NK-92 (cell line): ENCODE measurements at regions not wholly inside any gene's neighbourhood (a gene's known extent, or its start where the extent isn't known, plus 50 kb on each side); places are given as distances from the start of the nearest gene placed in this dataset.
"Not testable (repeated sequence)": the region's sequence is repeated elsewhere in the genome, so short reads cannot be mapped to it uniquely, and the experiment has no call there.

ENCODE experiments used
- DNase-seq: peaks from one replicate; lab custom pipeline; 2025; ENCODE audit not compliant: unreplicated experiment; lab: John Stamatoyannopoulos, UW

- DNase-seq, result no peak
Measured at GRCh38 chr5:39674209-39675082, 249.7 kb upstream of the DAB2 start.

GRCh38 chr5:39671561-39671961 is 246.8 kb upstream of the DAB2 start:
- no peak for DNase-seq

- no peak for DNase-seq
Measured at GRCh38 chr5:39670955-39671354, 246.2 kb upstream of the DAB2 start.

- DNase-seq, result no peak
Measured at GRCh38 chr5:39670391-39670790, 245.6 kb upstream of the DAB2 start.

GRCh38 chr5:39668980-39669379 is 244.2 kb upstream of the DAB2 start:
- DNase-seq, result no peak

- no peak for DNase-seq
Measured at GRCh38 chr5:39665328-39665727, 240.5 kb upstream of the DAB2 start.

GRCh38 chr5:39662945-39663344 is 238.2 kb upstream of the DAB2 start:
- no peak for DNase-seq

- DNase-seq, result no peak
Measured at GRCh38 chr5:39661026-39661779, 236.4 kb upstream of the DAB2 start.

GRCh38 chr5:39660020-39660419 is 235.2 kb upstream of the DAB2 start:
- no peak for DNase-seq

GRCh38 chr5:39658866-39659265 is 234.1 kb upstream of the DAB2 start:
- DNase-seq, result no peak

GRCh38 chr5:39657943-39658342 is 233.2 kb upstream of the DAB2 start:
- DNase-seq, result no peak

GRCh38 chr5:39656600-39656999 is 231.8 kb upstream of the DAB2 start:
- no peak for DNase-seq

- DNase-seq, result no peak
Measured at GRCh38 chr5:39654715-39655114, 229.9 kb upstream of the DAB2 start.

- not testable (repeated sequence) for DNase-seq
Measured at GRCh38 chr5:39652481-39652880, 227.7 kb upstream of the DAB2 start.

GRCh38 chr5:39652036-39652435 is 227.3 kb upstream of the DAB2 start:
- DNase-seq, result no peak

- no peak for DNase-seq
Measured at GRCh38 chr5:39650008-39650762, 225.4 kb upstream of the DAB2 start.

GRCh38 chr5:39648848-39649227 is 224.1 kb upstream of the DAB2 start:
- no peak for DNase-seq

- DNase-seq, result no peak
Measured at GRCh38 chr5:39648085-39648847, 223.5 kb upstream of the DAB2 start.

GRCh38 chr5:39640552-39640951 is 215.8 kb upstream of the DAB2 start:
- DNase-seq, result no peak

- DNase-seq, result no peak
Measured at GRCh38 chr5:39639618-39640089, 214.9 kb upstream of the DAB2 start.

GRCh38 chr5:39638813-39639212 is 214.0 kb upstream of the DAB2 start:
- DNase-seq, result no peak
